HG02588 (cell line): ENCODE measurements at regions not wholly inside any gene's neighbourhood (a gene's known extent, or its start where the extent isn't known, plus 50 kb on each side); places are given as distances from the start of the nearest gene placed in this dataset.
"Not testable (repeated sequence)": the region's sequence is repeated elsewhere in the genome, so short reads cannot be mapped to it uniquely, and the experiment has no call there.

ENCODE experiments used
- ATAC-seq: cut with Tn5 transposase; IDR thresholded peaks from one replicate; pipeline ENCODE4 v1.9.1; 2021; ENCODE audit warnings: mild to moderate bottlenecking, moderate library complexity; ENCODE audit not compliant: unreplicated experiment

GRCh38 chr1:81547912-81548303 is 252.8 kb upstream of the ADGRL2 start:
- peak; percentile 71 for ATAC-seq

GRCh38 chr1:81547261-81547911 is 253.3 kb upstream of the ADGRL2 start:
- no peak for ATAC-seq

- no peak for ATAC-seq
Measured at GRCh38 chr1:81545734-81546133, 255.0 kb upstream of the ADGRL2 start.

- ATAC-seq: no peak
Measured at GRCh38 chr1:81543764-81544163, 257.0 kb upstream of the ADGRL2 start.

GRCh38 chr1:81542196-81542595 is 258.5 kb upstream of the ADGRL2 start:
- no peak for ATAC-seq

GRCh38 chr1:81540216-81540615 is 260.5 kb upstream of the ADGRL2 start:
- no peak for ATAC-seq

GRCh38 chr1:81529014-81529413 is 271.7 kb upstream of the ADGRL2 start:
- ATAC-seq: no peak

- no peak for ATAC-seq
Measured at GRCh38 chr1:81525085-81525484, 275.6 kb upstream of the ADGRL2 start.

GRCh38 chr1:81519987-81520386 is 280.7 kb upstream of the ADGRL2 start:
- ATAC-seq: no peak

- no peak for ATAC-seq
Measured at GRCh38 chr1:81517987-81518386, 282.7 kb upstream of the ADGRL2 start.

- no peak for ATAC-seq
Measured at GRCh38 chr1:81513796-81514354, 286.9 kb upstream of the ADGRL2 start.

- ATAC-seq: no peak
Measured at GRCh38 chr1:81512252-81513003, 288.3 kb upstream of the ADGRL2 start.

GRCh38 chr1:81511281-81511680 is 289.5 kb upstream of the ADGRL2 start:
- ATAC-seq: no peak

GRCh38 chr1:81510701-81511100 is 290.0 kb upstream of the ADGRL2 start:
- ATAC-seq: no peak

- no peak for ATAC-seq
Measured at GRCh38 chr1:81509594-81509993, 291.1 kb upstream of the ADGRL2 start.

GRCh38 chr1:81506699-81507098 is 294.0 kb upstream of the ADGRL2 start:
- no peak for ATAC-seq

- peak; percentile 94 for ATAC-seq
Measured at GRCh38 chr1:81505831-81506230, 294.9 kb upstream of the ADGRL2 start.

GRCh38 chr1:81504820-81505219 is 295.9 kb upstream of the ADGRL2 start:
- not testable (repeated sequence) for ATAC-seq

- not testable (repeated sequence) for ATAC-seq
Measured at GRCh38 chr1:81502705-81503104, 298.0 kb upstream of the ADGRL2 start.

GRCh38 chr1:81501485-81501884 is 299.2 kb upstream of the ADGRL2 start:
- not testable (repeated sequence) for ATAC-seq

- ATAC-seq: no peak
Measured at GRCh38 chr1:81499487-81499886, 301.2 kb upstream of the ADGRL2 start.
